IgD-negative memory B cell (primary cell): ENCODE measurements at regions not wholly inside any gene's neighbourhood (a gene's known extent, or its start where the extent isn't known, plus 50 kb on each side); places are given as distances from the start of the nearest gene placed in this dataset.

ENCODE experiments used
- H3K27ac Mint-ChIP-seq, 3 donors: one replicate each; pipeline ENCODE4 v1.8.0; 2020 to 2022; ENCODE audit warnings: mild to moderate bottlenecking in 3 of 3, mixed read lengths in 3 of 3, moderate library complexity in 1 of 3
- H3K27me3 Mint-ChIP-seq: one replicate; pipeline ENCODE4 v1.8.0; 2021; ENCODE audit warnings: mixed read lengths
- H3K36me3 Mint-ChIP-seq: one replicate; pipeline ENCODE4 v1.8.0; 2020; ENCODE audit warnings: mild to moderate bottlenecking, mixed read lengths
- H3K4me1 Mint-ChIP-seq, 3 donors: one replicate each; pipeline ENCODE4 v1.8.0; 2020 to 2022; ENCODE audit warnings: mixed read lengths in 3 of 3, mild to moderate bottlenecking in 1 of 3
- H3K4me3 Mint-ChIP-seq, 4 donors: one replicate each; pipeline ENCODE4 v1.8.0; 2020 to 2022; ENCODE audit warnings: mild to moderate bottlenecking in 4 of 4, mixed read lengths in 4 of 4, moderate library complexity in 3 of 4
- H3K9me3 Mint-ChIP-seq, 3 donors: one replicate each; pipeline ENCODE4 v1.8.0; 2020 to 2021; ENCODE audit warnings: mixed read lengths in 3 of 3, mild to moderate bottlenecking in 1 of 3

- H3K4me1 Mint-ChIP-seq, result peaks cover 0 to 1% (median 0%) of the 10 kb centered on the region in 3 donors
- H3K9me3 Mint-ChIP-seq, result peaks cover 0 to 5% (median 3%) of the 10 kb centered on the region in 3 donors
- no peak overlapping the region for H3K4me3 Mint-ChIP-seq
- H3K27me3 Mint-ChIP-seq, result peaks cover 1% of the 10 kb centered on the region
- no peak overlapping the region for H3K27ac Mint-ChIP-seq
- H3K36me3 Mint-ChIP-seq, result no peaks in the 10 kb centered on the region
Observed at GRCh38 chr10:117424883-117425649, 49.8 kb upstream of the PDZD8 start.
